ENCODE measurements at regions not wholly inside any gene's neighbourhood (a gene's known extent, or its start where the extent isn't known, plus 50 kb on each side); places are given as distances from the start of the nearest gene placed in this dataset.
"Not testable (repeated sequence)": the region's sequence is repeated elsewhere in the genome, so short reads cannot be mapped to it uniquely, and the experiment has no call there.

DNA sequence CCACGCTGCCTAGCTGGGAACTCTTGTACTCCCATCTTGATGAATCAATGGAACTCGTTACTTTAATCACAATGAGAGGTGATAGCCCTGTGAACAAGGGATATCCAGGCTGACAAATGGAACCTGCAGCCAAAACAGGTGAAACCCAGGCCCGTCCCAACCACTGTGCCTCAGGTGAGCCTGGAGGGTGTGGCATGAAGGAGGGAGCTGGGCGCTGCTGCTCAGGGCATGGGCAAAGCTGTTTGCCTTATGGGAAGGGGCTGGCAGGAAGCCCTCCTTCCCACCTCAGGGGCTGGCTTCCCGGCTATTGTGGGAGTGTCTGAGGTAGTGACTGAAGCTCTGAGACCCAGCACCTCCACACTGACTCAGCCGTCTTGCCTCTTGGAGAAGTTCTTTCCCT is 209.4 kb upstream of the ATP6AP2 start:
- ATAC-seq (ENCODE audit: low FRiP score) (no peak), DNase-seq (ENCODE audit: low spot score) (no peak)
- TF ChIP-seq, protein P1, sequence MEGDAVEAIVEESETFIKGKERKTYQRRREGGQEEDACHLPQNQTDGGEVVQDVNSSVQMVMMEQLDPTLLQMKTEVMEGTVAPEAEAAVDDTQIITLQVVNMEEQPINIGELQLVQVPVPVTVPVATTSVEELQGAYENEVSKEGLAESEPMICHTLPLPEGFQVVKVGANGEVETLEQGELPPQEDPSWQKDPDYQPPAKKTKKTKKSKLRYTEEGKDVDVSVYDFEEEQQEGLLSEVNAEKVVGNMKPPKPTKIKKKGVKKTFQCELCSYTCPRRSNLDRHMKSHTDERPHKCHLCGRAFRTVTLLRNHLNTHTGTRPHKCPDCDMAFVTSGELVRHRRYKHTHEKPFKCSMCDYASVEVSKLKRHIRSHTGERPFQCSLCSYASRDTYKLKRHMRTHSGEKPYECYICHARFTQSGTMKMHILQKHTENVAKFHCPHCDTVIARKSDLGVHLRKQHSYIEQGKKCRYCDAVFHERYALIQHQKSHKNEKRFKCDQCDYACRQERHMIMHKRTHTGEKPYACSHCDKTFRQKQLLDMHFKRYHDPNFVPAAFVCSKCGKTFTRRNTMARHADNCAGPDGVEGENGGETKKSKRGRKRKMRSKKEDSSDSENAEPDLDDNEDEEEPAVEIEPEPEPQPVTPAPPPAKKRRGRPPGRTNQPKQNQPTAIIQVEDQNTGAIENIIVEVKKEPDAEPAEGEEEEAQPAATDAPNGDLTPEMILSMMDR (IDR thresholded peaks at IDR 0.05), result no peak

DNA sequence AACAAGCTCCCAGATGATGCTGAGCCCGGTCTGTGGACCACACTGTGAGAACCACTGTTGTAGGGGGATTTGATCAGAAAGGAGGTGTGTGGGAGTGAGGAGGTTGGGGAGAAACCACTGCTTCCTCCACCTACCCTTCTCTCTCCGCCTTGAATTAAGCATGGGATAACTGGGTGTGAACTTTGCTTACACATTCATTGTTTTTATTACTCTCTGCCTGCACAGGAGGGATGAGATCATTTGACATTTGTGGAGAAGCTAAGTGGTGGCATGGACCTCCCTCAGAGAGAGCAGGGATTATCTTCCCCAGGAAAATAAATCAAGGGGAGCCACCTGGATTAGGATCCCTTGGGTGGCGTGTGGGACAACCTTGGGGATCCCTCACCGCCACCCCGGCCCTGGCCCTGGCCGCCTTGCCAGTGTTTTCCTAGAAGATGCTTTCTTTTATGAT is 212.1 kb upstream of the ATP6AP2 start:
- no peak for ATAC-seq (ENCODE audit: low FRiP score)
- DNase-seq (ENCODE audit: low spot score), result no peak
- TF ChIP-seq, protein P1 (IDR thresholded peaks at IDR 0.05), result no peak

DNA sequence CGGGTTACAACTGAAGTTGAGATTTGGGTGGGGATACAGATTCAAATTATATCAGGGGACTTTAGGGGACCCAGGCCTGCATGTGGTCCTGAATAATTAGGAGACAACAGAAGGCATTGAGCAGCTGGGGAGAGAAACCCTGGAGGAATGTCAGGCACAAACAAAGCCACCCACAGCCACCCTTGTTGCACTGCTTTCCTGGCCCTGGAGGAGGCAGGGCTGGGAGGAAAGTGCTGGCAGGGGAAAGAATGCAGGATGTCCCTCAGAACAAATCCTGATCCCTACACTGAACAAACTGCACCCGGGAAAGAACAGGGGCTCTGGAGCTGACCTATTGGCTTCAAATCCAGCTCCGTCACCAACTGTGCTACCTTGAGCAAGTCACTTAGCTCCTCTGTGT is 214.1 kb upstream of the ATP6AP2 start:
- ATAC-seq (ENCODE audit: low FRiP score) (no peak), DNase-seq (ENCODE audit: low spot score) (no peak)
- TF ChIP-seq, protein P1 (IDR thresholded peaks at IDR 0.05), result no peak

DNA sequence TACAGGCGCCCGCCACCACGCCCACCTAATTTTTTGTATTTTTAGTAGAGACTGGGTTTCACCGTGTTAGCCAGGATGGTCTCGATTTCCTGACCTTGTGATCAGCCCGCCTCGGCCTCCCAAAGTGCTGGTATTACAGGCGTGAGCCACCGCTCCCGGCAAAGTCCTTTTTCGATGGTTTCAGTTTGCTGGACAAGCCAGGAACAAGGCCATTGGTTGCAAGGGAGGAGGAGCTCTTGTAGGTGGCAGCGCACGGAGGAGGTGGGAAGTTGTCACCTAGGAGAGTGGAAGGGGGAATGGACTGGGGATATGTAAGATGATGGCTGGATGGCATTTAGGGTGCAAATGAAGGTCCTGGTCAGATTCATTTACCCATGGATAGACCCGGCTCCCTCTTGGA is 218.5 kb upstream of the ATP6AP2 start:
- DNase-seq (ENCODE audit: low spot score); ATAC-seq (ENCODE audit: low FRiP score): not testable (repeated sequence)

DNA sequence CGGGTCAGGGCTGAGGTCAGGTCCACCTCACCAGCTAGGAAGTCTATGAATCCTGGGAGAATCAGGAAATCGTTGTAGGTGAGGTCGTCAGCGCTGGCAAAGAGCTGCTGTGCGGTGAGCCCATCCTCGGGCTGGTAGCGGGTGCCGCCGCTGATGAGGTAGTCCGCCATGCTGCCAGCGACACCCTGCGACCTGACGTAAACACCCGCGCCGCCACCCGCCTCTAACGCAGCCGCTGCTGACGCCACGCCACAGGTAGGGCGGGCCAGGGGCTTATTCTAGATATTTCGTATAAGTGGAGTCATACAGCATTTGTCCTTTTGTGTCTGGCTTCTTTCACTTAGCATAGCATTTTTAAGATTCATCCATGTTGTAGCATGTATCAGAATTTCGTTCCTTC is 220.2 kb upstream of the ATP6AP2 start:
- no peak for ATAC-seq (ENCODE audit: low FRiP score)

DNA sequence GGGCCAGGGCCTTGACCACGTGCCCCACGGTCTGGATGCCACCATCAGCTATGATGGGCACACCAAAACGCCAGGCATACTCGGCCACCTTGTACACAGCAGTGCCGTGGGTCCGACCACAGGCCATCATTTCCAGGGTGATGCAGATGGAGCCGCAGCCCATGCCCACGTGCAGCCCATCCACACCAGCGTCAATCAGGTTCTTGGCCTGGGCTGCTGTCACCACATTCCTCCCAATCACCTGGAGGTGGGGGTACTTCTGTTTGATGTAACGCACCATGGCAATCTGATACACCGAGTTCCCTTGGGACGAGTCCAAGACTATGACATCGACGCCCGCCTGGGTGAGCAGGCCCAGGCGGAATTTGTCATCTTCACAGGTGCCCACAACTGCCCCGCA is 221.2 kb upstream of the ATP6AP2 start:
- TF ChIP-seq, protein P1 (IDR thresholded peaks at IDR 0.05), result no peak
- ATAC-seq (ENCODE audit: low FRiP score), result no peak

More for the DNA sequence above, 220.2 kb upstream of the ATP6AP2 start:
- no peak for DNase-seq (ENCODE audit: low spot score)
- TF ChIP-seq, protein P1 (IDR thresholded peaks at IDR 0.05), result no peak

DNA sequence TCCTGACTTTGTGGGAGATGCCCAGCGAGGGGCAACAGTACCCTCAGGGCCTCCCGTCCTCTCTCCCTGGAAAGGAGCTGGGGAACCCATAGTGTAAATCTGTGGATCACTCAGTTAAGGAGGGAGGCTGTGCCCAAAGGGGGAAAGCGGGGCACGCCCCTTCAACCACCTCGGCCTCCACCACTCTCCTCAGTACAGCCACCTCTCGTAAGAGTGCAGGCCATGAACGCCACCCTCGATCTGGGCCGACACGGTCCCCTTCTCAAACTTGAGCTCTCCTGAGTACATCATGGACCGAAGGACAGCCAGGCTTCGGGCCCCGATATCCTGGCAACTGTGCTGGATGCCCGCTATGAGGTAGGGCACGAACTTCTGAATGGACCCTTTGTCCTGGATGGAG is 221.8 kb upstream of the ATP6AP2 start:
- ATAC-seq (ENCODE audit: low FRiP score) (no peak), DNase-seq (ENCODE audit: low spot score) (no peak)
- TF ChIP-seq, protein P1 (IDR thresholded peaks at IDR 0.05), result no peak

More for the DNA sequence above, 221.2 kb upstream of the ATP6AP2 start:
- no peak for DNase-seq (ENCODE audit: low spot score)

DNA sequence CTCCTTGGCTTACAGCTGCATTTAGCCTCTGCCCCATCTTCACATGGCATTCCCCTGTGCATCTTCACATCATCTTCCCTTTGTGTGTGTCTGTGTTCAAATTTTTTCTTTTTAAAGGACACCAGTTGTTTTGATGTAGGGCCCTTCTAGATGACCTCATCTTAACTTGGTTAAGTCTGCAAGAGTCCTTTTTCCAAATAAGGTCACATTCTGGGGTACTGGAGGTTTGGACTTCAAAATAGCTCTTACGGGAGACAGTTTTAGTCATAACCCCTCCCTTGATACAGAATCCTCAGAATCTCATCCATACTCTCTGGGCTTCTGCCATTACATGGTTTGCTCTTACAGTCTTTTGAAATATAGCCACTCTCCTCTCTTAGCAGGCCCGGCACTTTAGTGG is 231.5 kb upstream of the ATP6AP2 start:
- TF ChIP-seq, protein P1 (IDR thresholded peaks at IDR 0.05), result no peak
- ATAC-seq (ENCODE audit: low FRiP score), result no peak
- no peak for DNase-seq (ENCODE audit: low spot score)
